Cardiac muscle cell (in vitro differentiated cells and primary cell): ENCODE measurements at regions not wholly inside any gene's neighbourhood (a gene's known extent, or its start where the extent isn't known, plus 50 kb on each side); places are given as distances from the start of the nearest gene placed in this dataset.

Source experiments
- DNase-seq, 2 donors: peaks; one replicate each; pipeline versions ENCODE4 v3.0.0 to v3.0.0-alpha.2; 2010 to 2017; ENCODE audit warnings: low read depth in 1 of 2, low spot score in 1 of 2
- H3K27ac ChIP-seq: fragments of 200-600 bp; sonication (generic); 2 replicates; pipeline ENCODE4 v1.5.1; 2016
- H3K27me3 ChIP-seq: fragments of 200-600 bp; sonication (generic); 2 replicates; pipeline ENCODE4 v1.6.0; 2016; ENCODE audit warnings: control low read depth
- H3K36me3 ChIP-seq: fragments of 200-600 bp; sonication (generic); 2 replicates; pipeline ENCODE4 v1.5.1; 2016; ENCODE audit warnings: control low read depth
- H3K4me1 ChIP-seq: fragments of 200-600 bp; sonication (generic); 2 replicates; pipeline ENCODE4 v1.8.1; 2017; ENCODE audit warnings: low read depth, mild to moderate bottlenecking, mixed run types
- H3K4me3 ChIP-seq: fragments of 200-600 bp; sonication (generic); 2 replicates; pipeline ENCODE4 v1.5.1; 2016; ENCODE audit warnings: mild to moderate bottlenecking
- H3K9me3 ChIP-seq: fragments of 200-600 bp; sonication (generic); 2 replicates; pipeline ENCODE4 v1.5.1; 2017; ENCODE audit warnings: low read depth, mild to moderate bottlenecking, control low read depth
- TF ChIP-seq, protein P1 (sequence below): IDR thresholded peaks from 2 replicates; pipeline ENCODE4 v1.5.1; 2012; ENCODE audit warnings: low read depth, mild to moderate bottlenecking, low read length

DNA sequence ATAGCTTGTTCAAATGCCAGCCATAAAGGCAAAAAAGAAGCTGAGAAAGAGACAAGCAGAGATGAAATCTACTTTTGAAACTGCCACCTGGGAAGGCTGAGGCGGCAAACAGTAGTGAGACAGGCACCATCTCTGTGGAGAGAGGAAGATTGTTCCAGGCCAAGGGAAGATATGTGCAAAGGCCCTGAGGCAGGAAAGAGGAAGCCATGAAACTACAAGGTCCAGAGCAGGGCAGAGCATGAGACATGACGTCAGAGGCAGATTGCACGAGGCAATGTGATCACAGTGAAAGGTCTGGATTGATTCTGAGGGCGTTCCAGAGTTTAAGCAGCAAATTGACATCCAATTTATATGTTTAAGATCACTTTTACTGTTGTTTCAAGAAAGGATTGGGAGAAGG lies 226.1 kb downstream of the QDPR start:
- TF ChIP-seq, protein P1, sequence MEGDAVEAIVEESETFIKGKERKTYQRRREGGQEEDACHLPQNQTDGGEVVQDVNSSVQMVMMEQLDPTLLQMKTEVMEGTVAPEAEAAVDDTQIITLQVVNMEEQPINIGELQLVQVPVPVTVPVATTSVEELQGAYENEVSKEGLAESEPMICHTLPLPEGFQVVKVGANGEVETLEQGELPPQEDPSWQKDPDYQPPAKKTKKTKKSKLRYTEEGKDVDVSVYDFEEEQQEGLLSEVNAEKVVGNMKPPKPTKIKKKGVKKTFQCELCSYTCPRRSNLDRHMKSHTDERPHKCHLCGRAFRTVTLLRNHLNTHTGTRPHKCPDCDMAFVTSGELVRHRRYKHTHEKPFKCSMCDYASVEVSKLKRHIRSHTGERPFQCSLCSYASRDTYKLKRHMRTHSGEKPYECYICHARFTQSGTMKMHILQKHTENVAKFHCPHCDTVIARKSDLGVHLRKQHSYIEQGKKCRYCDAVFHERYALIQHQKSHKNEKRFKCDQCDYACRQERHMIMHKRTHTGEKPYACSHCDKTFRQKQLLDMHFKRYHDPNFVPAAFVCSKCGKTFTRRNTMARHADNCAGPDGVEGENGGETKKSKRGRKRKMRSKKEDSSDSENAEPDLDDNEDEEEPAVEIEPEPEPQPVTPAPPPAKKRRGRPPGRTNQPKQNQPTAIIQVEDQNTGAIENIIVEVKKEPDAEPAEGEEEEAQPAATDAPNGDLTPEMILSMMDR = no peak
- Histone ChIP-seq H3K36me3 (no peaks in the 10 kb centered on the region), H3K9me3 (no peaks in the 10 kb centered on the region), H3K27ac (no peak overlapping the region), H3K4me1 (no peaks in the 10 kb centered on the region), H3K27me3 (no peaks in the 10 kb centered on the region), H3K4me3 (no peak overlapping the region)
- no peak for DNase-seq

DNA sequence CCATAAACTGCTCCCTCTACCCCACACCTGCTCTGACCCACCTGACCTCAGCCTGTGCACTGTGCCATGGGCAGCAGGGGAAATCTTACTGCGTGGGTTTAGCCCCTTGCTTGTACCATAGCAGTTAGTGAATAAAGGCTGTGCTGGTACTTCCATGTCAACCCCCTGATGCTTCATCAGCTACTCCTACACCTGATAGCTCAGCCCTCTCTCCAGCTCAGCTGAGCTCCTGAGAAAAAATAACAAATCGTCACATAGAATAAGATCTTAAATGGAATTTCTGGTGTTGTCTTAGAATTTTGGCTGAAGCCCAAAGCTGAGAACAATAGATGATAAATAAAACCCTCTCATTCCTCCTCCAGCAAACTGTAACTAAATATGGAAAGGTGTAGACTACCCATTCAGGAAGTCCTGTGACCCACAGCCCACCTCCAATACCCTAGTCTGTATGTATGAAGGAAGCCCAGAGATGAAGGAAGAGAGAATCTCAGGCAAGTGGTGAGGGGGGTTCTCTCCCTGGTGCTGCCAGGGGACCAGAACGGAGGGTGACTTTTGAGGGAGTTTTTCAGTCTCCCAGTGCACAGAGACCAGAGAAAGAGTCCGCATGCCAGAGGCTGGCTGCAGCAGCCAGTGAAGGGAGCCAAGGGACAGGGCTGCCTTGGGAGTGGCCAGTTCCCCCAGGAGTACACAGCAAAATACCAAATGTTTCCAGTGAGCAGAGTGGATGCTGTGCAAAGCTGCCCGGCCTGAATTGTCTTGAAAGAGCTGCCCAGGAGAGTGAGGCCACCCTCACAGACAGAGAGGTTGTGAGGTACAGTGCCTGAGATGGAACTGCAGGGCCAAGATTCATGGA lies 227.3 kb downstream of the QDPR start:
- Histone ChIP-seq H3K9me3 (no peaks in the 10 kb centered on the region), H3K4me3 (no peak overlapping the region), H3K27ac (no peak overlapping the region), H3K27me3 (no peaks in the 10 kb centered on the region), H3K36me3 (no peaks in the 10 kb centered on the region), H3K4me1 (no peaks in the 10 kb centered on the region)
- DNase-seq = no peak
- TF ChIP-seq, protein P1 = no peak

DNA sequence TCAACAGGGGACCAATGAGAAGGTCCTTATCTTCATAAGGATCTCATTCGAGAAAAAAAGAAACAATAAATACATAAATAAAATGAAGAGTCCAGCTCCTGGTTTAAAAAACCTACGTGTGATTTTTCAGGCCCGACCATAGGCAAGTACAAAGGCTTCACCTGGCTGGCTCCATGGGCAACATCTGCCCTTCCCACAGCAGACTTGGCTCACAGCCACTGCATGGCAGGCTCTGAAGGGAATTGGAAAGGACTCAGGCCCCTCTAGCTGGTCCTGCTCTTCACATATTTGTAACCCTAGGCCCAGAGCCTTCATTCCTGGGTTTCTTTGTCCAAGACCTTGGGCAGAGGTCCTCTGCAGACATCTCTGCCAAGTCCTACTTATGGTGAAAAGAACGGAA lies 228.1 kb downstream of the QDPR start:
- H3K9me3 ChIP-seq = no peaks in the 10 kb centered on the region
- H3K36me3 ChIP-seq = no peaks in the 10 kb centered on the region
- no peaks in the 10 kb centered on the region for H3K27me3 ChIP-seq
- DNase-seq = no peak
- H3K4me1 ChIP-seq = no peaks in the 10 kb centered on the region
- H3K4me3 ChIP-seq = no peak overlapping the region
- TF ChIP-seq, protein P1 = no peak
- no peak overlapping the region for H3K27ac ChIP-seq

DNA sequence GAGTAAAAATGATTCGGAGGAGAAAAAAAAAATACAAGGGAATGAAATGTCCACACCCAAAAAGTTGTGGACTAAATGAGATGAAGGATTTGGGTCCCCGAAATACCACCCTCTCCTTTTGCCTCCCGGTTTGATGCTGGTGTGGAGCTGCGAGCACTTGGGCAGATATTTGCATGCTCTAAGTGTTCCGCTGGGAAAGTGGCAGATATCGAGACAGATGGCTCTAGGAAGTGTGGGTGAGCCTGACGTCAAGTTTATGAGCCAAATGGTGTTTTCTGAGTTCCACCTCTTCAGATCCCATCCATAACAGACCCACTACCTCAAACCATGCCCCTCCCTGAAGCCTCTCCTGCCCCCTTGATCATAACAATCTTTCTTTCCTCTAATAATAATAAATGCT lies 228.6 kb downstream of the QDPR start:
- no peaks in the 10 kb centered on the region for H3K27me3 ChIP-seq
- H3K4me1 ChIP-seq = no peaks in the 10 kb centered on the region
- H3K4me3 ChIP-seq = no peak overlapping the region
- DNase-seq = no peak
- H3K27ac ChIP-seq = no peak overlapping the region
- H3K9me3 ChIP-seq = no peaks in the 10 kb centered on the region
- TF ChIP-seq, protein P1 = no peak
- no peaks in the 10 kb centered on the region for H3K36me3 ChIP-seq

DNA sequence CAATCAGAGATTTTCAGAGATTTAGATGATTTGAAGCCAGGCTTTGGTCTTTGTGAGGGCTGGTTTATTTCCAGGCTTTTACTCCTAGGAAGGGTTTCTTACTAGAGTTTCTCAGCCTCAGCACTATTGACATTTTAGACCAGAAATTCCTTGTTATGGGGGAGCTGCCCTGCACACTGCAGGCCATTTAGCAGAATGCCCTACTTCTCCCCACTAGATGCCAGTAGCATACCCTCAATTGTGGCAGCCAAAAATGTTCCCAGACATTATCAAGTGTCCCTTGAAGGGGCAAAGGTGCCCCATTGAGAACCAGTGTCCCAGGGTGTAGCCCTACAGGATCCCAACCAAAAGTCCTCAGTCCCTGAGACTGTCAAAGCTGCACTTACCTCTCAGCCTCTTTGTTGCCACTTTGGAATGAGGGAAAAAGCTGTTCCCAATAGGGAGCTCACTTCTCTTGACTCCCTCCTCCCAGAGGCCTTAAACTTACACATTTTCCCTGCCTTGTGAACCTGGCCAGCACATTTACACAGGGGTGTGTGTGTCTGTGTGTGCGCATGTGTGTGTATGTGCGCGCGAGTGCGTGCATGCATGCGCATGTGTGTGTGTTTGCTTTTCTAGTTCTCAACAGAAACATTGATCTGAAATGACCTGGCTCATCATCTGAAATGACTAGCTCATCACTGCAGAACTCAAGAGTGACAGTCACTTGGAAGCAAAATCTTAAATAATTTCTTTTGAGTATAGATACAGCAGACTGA lies 231.4 kb downstream of the QDPR start:
- no peaks in the 10 kb centered on the region for H3K27me3 ChIP-seq
- no peak for DNase-seq
- no peaks in the 10 kb centered on the region for H3K36me3 ChIP-seq
- H3K9me3 ChIP-seq = no peaks in the 10 kb centered on the region
- TF ChIP-seq, protein P1 = no peak
- H3K4me3 ChIP-seq = no peak overlapping the region
- no peaks in the 10 kb centered on the region for H3K4me1 ChIP-seq
- H3K27ac ChIP-seq = no peak overlapping the region
